HG03354 (cell line): ENCODE measurements at regions not wholly inside any gene's neighbourhood (a gene's known extent, or its start where the extent isn't known, plus 50 kb on each side); places are given as distances from the start of the nearest gene placed in this dataset.

Experiments used
- ATAC-seq: cut with Tn5 transposase; IDR thresholded peaks from one replicate; pipeline ENCODE4 v1.9.1; 2021; ENCODE audit warnings: mild to moderate bottlenecking; ENCODE audit not compliant: unreplicated experiment, poor library complexity, severe bottlenecking

DNA sequence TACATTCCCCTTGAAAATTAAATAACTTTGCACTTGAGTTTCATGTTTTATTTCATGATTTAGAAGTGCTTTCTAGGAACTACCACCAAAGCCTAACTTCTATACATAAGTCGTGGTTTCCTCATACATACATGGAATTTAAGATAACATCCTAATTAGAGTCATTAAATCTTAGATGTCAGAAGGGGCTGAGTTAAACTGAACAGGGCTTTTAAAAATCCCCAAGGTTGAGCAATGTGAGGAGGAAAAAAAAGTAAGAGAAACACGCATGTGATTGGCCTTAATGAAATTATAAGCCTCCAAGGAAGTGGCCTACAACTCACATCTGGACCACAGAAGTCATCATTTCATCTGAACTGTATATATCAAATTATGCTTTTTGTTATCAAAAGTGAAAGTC lies 303.1 kb upstream of the SEMA6D start:
- no peak for ATAC-seq

DNA sequence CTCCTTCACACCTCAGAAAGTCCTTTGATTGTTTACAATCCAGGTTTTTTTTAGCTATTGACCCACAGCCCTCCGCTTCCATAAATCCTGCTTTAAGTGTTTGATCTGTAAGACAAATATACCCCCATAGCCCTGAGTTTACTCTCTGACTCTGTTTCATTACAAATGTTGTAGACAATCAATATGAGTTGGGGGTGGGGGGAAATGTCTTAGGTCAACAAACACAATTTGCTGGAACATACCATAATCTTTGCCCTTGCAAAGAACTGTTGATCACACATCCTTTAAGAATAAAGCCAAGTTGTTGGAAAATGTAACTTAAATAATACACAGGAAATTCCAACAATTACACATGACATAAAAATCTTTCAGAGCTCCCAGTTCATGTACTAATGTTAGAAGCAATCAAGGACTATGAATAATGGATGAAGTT lies 301.8 kb upstream of the SEMA6D start:
- ATAC-seq = no peak

DNA sequence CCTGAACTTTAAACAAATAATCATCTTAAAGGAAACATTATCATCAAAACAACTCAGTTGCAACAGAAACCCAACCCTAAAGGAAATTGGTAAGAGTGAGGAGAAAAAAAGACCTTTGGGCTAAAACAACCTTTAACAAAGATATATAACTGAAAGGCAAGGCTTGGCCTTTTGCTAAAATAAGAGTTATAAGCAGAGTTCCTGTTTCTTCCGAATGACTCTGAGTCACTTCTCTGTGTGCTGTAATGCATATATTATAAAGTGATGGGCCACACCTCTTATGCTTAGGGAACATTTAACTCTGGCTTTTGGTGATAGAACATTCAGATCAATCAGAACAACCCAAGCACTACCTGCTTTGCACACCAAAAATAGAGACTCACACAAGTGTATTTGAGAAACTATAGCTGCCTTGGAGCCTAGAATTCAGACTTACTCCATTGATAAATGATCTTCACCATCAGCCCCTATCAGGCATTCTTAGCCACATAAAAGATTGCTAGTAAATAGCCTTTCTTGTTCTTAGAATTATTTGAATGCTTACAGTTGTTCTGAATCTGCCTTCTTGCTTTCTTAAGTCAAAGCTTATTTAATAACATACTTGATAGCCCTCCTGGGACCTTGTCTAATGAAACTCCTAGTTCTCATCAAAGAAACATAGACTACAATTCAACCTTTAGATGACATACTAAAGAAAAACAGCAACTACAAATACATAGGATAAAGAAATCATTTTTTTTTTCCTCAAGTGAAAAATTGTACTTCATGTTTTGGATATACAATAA lies 294.2 kb upstream of the SEMA6D start:
- no peak for ATAC-seq

DNA sequence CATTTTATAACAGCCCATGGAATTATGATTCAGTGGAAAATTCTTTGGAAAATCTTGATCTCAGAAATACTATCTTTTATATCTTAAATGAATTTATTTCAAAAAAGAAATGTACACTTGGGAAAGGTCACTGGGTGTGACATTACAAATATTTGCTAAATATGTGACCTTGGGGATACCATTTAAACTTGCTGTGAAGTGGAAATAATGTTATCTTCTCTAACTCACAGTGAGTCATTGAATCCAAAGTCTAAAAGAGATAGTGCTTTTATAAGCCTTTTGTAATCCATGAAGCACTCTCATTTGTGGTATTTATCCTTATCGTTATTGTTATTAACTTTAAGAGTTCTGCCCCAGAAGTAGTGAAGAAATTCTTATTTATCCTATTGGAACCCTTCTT lies 289.8 kb upstream of the SEMA6D start:
- no peak for ATAC-seq

DNA sequence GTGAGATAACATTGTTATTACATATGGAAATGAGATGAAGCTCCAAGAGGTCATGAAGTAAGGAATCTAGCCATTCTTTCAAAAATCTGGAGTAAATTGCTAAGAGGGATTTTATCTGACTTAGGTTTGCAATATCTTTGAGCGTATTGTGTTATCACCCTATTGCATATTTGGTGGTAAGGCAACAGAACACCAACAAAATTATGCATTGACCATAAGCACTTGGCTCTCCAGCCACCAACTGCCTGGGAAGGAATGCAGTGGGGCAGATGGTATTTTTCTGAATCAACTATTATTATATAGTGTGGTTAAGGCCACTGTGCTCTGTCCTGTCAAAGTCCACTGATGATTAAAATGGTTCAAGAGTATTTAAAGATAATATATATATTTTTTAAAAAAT lies 287.9 kb upstream of the SEMA6D start:
- ATAC-seq = no peak

DNA sequence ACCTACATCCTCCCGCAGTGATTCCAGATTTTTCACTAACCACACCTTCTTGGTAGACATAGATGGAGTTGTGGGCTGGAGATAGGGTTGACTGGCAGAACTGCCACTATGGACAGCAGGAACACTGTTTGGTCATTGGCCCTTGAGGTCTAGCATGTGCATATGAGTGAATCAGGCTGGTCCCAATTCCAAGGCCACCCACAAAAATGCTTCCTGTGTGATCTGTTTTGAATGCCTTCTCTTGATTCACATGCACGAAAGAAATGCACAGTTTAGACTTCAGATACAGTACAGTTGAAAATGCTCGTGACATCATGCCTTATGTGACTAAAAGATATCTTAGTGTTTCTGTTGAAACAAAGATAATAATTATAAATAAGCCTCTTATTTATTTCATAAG lies 285.8 kb upstream of the SEMA6D start:
- ATAC-seq = no peak

DNA sequence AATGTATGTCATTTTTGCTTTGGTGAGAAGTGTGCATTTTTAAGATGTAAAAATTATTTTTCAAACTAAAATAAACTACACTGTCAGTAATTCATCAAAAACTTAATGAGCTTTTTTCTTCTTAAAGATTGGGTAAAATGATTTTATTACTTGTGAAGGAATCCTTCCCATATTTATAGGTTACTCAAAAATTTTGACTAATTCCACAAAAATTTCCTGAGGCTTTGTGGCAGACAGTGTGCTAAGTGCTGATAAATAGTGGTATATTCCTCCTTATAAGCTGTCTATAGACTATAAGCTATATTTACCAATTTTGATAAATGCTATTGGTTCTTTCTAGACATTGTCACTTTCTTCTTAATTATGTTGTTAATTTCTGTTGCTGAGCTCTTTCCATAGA lies 284.5 kb upstream of the SEMA6D start:
- ATAC-seq = no peak

DNA sequence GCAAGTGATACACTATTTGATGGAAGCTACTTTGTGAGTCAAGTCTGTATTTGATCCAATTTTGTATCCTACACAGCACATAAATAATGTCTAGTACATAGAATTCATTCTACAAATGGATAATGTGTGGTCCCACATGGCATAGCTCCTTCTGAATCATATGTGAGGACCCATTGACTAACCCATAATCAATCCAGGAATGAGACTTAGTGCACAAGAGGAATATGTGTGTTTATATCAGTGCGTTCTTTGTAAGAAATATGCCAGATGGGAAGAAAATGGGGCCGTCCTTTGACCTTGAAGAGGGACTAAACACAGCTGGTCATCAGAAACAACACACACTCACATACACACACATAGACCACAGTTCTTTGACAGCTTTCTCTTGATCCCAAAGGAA lies 282.7 kb upstream of the SEMA6D start:
- ATAC-seq = no peak

DNA sequence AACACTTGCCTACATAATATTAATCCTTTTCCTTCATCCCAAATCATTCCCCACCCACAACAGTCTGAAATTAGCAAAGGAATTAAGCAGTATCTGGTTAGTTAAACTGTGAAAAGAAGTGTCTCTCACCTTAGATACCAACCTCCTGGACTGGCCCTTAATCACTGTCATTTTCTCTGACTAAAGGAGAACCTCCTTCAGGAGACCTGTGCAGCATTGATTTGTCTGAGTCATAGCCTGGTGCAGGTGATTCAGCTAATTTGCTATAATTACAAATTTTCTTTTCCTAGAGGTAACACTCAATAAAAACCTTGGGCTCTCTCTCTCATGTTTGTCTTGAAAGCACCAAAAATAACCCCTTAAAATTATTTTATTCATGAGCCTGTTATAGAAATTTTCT lies 279.8 kb upstream of the SEMA6D start:
- no peak for ATAC-seq

DNA sequence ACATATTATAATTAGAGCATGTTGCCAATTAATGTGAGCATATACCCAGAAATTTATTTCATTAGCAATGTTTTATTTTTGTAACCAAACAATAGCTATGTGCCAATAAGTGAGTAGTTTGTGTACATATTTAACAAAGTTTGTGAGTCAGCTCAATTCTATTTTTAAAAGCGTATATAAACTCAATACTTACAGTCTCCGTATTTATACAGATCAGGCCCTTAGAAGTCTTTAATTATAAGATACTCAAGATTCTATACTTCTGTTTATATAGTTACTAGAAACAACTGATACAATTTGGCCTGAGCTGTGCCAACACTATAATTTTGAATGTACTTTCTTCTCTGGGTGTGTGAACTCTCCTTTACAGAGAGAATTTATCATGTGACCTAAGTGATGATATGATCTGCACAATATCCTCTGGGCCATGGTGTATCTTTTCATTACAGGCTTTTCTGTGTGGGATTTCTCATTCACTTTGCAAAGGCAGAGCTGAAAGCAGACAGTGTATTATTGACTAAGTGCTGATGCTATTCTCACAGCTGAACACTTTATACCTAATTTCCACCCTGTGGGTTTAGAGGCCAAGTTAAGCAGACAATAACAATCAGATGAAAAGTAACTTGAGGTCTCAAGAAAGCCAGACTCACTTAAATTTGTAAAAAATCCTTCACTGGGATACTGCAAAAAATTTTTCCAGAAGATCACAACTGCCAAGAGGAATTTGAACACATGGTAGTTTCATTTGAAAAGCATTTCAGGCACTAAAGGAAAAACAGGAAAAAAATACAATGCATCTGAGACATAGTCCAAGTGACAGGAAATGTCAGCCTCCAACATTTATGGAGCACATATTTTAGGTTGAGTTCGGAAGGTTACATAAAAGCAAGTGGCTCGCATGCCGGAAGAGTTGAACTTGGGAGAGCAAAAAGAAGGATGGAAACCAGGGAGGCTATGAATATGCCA lies 277.9 kb upstream of the SEMA6D start:
- no peak for ATAC-seq

DNA sequence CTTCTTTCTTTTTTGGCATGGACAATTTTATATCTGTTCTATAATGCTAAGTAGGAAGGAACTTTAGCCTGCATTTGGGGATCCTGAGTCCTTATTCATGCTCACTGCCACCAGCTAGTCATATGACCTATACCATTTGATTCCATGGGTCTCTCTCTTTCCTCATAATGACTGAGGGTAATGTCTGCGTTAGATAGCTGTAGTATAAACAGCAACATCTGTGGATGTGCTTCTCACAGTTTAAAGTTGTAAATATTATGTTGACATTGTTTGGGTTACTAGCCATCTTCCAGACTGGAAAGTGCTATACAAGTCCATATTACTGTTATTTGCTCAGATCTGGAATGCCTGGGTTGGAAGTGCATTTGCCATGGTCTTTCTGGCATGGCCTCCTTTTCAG lies 274.9 kb upstream of the SEMA6D start:
- ATAC-seq = no peak

DNA sequence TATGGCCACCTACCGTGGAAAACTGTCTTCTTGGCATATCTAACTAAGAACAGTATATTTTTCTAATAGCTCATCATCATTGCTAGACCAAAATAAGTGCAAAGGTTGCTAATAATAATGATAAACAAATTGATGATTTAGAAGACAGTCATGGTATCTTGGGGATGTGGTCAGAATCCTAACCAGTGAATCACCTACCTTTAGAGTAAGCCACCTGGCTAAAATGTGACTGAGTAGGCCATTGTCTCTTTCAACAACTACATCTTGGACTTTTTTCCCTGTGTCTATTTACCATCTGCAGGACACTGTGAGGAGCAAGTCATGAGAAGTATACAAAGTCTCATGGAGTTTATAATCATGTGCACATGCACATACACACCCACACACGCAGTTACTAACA lies 273.5 kb upstream of the SEMA6D start:
- ATAC-seq = no peak

DNA sequence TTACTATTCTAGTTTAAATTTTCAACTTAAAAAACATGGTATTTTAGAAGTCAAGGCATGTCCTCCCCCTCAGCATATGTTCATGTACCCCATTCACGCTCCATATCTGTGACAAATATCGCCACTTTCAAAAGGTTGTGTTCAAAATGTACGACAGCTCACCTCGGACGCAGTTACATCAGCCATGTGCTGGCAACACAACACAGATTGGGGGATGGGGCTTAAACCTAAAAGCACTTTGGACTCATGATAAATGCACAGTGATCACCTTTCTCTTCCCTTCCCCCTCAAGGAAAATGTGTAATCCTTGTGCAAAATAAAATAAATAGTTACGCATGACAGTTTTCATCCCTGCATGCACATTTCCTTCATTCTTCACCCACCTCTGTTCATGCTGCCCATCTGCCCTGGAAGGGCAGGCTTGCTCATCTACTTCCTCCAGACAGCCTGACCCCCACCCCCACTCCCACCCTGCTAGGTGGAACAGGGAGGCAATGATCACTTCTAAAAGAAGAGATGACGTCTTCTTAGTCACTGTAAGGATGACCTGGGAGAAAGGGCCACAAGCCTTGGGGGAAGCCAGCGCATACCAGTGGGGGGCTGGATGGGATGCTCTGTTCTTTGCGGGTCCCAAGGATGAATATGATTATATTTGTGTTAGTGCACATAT lies 271.4 kb upstream of the SEMA6D start:
- no peak for ATAC-seq

DNA sequence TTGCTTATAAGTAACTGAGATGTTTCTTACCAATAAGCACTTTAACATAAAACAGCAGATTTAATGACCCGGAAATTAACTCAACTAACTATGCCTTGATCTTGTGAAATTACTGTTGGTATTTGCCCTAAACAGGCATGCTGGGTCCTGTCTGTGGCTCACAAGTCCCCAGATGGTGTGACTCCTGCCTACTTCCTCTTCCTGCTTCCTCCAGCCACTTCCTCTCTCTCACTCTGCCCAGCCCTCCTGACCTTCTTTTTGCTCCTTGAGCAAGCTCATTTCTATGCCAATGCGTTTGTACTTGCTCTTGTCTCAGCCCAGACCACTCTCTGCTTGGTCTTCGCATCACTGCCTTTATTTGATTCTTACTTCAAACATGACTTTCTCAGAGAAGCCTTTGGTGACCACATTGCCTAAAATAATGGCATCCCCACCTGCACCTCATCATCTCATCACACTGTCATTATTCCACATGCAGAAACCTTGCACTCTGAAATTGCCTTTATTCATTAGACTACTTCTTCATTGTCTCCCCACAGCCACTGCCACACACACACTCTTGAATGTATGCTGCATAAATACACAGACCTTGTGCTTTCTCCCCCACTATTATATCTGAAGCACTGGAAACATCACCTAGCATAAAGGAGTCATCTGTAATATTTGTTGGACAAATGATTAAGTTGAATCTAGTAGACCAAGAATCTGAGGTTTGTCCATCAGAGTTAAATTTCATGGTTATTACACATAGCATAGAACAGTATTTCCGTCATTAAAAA lies 256.3 kb upstream of the SEMA6D start:
- no peak for ATAC-seq

DNA sequence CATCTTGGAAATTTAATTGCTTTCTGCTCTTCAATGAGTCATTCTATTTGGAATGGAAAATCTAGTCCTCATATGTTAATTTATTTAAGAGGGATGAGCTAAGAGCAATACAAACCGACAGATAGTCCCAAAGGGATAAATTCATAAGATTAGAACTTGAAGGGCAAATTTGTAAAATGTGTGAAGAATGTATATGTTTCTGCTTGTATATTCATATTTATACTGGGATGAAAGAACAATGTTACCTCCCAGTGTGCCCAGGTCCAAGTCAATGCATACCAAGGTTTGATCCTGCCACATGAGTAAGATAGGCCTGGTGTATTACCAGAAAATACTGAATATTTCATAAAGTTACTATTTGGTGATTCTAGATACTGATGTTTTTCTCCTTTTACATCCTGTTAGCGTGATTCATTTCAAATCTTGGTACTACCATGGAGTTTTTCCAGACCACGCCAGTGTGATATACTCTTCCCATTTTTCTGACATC lies 255.6 kb upstream of the SEMA6D start:
- no peak for ATAC-seq

DNA sequence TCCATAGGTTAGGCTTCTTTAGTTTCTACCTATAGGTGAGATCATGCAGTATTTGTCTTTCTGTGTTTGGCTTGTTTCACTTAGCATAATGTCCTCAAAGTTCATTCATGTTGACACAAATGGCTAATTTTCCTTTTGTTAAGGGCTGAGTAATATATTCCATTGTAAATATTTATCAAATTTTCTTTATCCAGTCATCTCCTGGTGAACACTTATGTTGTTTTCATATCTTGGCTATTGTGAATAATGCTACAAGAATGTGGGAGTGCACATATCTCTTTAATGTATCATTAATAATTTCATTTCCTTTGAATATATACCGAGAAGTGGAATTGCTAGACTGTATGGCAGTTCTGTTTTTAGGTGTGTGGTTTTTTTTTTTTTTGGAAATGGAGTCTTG lies 250.9 kb upstream of the SEMA6D start:
- ATAC-seq = no peak

DNA sequence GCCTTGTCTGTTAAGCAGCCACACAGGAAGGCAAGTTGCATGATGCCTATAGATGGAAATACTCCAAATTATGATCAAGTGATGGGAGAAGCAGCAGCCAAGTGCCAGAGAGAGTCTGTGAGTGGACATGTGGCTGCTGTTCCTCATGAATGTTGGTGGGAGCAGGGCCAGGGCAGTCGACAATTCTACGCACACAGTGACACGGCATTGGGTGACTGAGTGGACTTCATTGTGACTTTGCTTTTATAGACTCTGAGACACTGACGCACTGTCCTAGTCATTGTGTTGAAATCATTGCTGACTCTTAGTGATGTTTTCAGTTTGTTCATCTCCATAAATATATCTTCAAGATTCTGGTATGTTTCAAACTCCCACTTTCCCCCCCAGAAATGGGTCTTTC lies 246.3 kb upstream of the SEMA6D start:
- ATAC-seq = no peak

DNA sequence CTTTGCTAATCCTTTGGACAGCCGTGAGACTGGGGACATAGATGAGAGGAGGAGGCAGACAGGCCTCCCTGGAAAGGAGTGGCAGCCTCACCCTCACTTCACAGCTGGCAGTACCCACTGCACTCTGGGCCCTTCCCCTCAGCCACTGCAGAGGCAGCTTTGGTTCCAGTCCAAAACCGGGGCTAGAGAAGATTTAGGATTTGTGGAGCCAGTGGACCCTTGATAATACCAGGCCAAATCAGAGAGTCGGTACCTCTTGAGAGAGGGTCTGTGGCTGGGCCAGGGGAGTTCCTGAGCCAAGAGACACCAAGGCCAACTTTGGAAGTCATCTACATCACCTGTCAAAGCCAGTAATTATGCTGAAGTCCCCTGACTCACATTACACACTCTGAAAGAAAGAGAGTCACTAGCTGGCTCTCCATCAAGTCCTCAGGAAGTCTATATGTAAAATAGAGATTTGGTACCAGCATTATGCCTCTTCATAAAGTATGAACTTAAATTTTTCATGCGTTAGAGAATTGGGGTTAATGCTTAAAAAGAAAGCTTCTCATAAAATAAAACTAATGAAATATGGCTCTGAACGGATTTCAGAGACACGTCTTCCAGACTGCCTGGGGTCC lies 244.1 kb upstream of the SEMA6D start:
- ATAC-seq = no peak

DNA sequence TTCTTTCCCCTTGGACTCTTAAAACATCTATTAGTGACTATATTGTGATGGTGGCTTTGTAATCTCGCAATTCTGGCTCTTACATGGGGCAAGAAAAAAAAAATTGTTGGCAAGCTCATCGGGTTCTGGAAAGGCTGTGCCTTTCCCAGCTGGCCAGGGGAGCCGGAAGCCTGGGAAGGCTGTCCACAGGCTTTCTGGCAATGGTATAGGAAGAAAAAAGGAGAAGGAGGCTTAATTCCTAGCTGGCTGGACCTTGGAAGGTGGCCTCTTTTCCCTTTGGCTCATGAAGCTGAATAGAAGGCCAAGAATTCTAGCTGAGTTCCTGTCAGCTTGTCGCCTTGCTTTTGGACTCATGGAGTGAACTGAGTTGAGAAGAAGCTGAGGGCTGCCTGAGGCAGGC lies 243.5 kb upstream of the SEMA6D start:
- ATAC-seq = no peak
